HG03378 (cell line): ENCODE measurements at regions not wholly inside any gene's neighbourhood (a gene's known extent, or its start where the extent isn't known, plus 50 kb on each side); places are given as distances from the start of the nearest gene placed in this dataset.

Experiments
- ATAC-seq: cut with Tn5 transposase; IDR thresholded peaks from one replicate; pipeline ENCODE4 v1.9.1; 2021; ENCODE audit warnings: mild to moderate bottlenecking, moderate library complexity; ENCODE audit not compliant: unreplicated experiment

DNA sequence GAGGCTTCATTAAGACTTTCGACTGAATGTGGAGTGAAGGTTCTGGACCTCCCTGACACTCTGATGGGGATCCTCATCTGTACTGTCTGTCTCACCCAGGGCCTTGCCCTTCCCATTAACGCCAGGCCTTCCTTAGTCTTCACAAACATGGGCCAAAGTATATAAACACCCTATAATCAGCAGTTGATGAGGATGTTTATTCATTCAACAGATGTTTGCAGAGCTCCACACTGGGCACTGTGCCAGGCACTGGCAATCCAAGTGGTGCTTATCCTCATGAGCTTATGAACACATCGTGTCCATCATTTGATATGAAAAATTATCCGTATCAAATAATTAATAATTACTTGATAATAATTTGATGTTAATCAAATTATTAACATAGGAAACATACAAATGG, 454.4 kb downstream of the FUT8 start:
- no peak for ATAC-seq

- no peak for ATAC-seq
Observed at GRCh38 chr14:65867333-65867732, 454.8 kb downstream of the FUT8 start.

DNA sequence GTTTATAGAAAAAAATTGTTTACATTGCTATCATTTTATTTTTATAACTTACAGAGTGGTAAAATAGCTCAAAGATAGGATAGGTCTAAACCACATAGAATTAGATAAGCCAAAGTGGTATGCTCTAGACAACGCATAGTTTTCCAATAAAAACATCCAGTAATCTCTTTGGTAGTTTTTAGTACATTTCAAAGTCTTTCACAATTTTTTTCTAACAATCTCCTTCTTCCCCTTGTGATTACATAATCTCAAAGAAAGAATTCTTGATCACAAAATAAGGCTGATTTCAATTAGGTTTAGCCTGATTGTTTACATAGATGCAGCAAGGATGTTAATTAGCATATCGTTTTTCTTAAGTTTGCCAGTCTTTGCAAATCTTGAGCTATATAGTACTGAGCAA, 460.0 kb downstream of the FUT8 start:
- no peak for ATAC-seq

- ATAC-seq: no peak
Observed at GRCh38 chr14:65877166-65877565, 464.6 kb downstream of the FUT8 start.

- ATAC-seq: no peak
Observed at GRCh38 chr14:65877624-65878023, 465.1 kb downstream of the FUT8 start.

DNA sequence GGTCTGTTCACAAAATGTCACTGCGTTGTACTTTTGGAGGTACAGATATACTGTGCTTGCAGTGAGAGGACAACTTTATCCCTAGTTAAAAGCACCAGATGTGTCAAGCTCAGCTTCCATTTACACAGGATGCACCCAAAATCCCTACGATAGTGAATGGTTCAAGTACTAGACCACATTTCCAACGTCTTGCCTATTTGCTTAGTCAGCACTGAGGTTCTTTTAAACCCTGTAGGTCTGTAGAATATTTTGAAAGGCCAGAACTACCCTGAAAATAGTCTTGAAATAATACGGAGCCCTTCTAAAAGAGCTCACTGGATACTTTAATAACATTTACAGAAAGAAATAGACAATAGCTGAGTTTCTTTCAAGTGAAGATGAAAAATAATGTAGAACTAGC, 466.1 kb downstream of the FUT8 start:
- ATAC-seq: no peak

DNA sequence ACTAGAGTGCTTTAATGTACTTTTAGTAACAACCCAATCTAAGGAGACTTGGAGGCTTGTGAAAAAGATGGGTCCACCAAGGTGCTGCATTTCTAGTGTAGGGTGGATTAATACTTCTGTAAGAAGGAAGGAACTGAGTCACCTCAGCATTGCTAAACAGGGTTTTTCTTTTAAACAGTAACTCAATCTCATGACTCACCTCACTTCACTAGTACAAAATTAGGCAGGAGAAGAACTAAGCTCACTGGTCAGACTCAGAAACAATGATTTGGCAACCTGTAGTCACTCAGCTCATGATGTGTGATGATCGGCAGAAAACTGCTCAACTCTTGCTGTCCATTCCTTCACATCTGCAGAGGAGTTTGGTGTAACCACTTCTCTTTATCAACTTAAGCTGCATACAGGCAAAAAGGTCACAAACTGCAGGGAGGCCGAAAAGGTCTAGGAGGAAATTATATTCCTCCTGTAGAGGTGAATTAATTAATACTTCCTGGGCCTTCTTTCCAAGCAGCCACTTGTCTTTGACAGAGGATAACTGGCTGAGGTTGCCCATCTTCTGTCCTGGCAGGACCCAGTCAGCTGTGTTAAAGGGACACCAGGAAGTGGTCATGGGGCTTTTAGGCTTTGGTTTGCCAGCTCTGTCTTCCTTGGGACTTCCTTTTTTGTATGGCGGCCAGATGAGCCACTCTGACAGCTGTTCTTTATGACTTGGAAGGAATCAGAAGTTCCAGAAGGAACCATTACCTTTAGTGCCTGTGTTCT, 466.9 kb downstream of the FUT8 start:
- ATAC-seq: peak; percentile 58

GRCh38 chr14:65880507-65880906, 468.0 kb downstream of the FUT8 start:
- ATAC-seq: no peak

DNA sequence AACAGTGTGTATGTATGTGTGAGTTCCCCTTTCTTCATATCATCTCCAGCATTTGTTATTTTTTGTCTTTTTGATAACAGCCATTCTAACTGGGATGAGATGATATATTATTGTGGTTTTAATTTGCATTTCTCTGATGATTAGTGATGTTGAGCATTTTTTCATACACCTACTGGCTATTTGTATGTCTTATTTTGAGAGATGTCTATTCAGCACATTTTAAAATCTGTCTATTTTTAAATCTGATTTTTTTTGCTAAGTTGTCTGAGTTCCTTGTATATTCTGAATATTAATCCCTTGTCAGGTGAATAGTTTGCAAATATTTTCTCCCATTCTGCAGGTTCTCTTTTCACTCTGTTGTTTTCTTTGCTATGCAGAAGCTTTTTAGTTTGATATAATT, 469.1 kb downstream of the FUT8 start:
- no peak for ATAC-seq

DNA sequence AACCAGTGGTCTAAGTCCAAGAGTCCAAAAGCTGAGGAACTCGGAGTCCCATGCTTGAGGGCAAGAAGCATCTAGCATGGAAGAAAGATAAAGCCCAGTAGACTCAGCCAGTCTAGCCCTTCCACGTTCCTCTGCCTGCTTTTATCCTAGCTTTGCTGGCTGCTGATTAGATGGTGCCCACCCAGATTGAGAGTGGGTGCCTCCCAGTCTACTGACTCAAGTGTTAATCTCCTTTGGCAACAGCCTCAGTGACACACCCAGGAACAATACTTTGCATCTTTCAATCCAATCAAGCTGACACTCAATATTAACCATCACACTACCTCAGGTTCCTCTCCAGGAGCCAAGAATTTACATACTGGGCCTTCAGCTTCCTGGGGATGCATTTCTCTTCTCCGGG, 476.1 kb downstream of the FUT8 start:
- ATAC-seq: no peak

DNA sequence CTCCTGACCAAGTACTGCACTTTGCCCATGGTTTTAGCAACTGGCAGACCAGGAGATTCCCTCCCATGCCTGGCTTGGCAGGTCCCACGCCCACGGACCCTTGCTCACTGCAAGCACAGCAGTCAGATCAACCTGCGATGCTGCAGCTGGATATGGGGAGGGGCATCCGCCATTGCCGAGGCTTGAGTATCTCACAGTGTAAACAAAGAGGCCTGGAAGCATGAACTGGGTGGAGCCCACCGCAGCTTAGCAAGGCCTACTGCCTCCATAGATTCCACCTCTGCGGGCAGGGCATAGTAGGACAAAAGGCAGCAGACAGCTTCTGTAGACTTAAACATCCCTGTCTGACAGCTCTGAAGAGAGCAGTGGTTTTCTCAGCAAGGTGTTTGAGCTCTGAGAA, 479.8 kb downstream of the FUT8 start:
- ATAC-seq: no peak

DNA sequence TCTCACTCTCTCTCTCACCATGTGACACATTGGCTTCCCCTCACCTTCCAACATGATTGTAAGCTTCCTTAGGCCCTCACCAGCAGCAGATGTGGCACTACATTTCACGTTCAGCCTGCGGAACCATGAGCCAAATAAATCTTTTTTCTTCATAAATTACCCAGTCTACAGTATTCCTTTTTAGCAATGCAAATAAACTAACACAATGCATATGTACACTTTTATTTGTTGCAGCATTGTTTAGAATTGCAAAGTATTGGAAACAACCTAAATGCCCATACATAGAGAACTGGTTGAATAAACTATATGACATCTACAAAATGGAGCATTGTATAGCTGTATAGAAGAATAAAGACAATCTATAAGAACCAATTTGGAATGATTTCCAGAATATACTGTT, 487.6 kb downstream of the FUT8 start:
- no peak for ATAC-seq

- ATAC-seq: no peak
Observed at GRCh38 chr14:65901595-65901994, 489.1 kb downstream of the FUT8 start.

DNA sequence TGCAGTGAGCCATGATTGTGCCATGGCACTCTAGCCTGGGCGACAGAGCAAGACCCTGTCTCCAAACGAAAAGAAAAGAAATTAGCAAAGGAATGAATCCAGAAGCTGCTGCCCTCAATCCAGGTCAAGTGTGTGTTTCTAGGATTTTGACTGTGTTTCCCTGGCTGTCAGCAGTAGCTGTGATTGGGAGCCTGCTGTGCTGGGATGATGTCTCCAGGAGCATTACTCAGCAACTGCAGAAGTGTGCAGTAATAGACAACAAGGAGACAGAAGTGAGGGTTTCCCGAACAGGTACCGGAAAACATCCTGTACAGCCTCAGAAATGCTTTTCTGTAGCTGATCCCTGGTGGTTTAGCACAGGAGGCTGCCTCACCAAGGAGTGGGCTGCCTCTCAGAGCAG, 492.5 kb downstream of the FUT8 start:
- ATAC-seq: no peak

DNA sequence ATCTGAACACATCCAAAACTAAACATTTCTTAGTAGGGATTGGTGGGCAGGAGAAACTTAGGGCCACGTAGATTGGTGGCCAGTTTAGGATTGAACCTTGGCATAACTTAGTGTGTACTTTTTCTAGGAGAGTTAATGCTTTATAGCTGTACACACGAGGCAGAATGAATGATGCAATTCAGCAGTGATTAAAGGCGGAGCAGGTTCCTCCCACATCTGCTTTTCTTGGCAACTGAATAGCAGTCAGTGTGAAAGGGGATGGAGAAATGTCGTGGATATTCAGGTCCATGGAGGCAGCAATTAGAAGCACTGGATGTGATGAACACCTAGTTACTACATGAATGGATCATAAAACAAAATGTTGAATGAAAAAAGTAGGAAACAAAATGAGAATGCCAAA, 493.8 kb downstream of the FUT8 start:
- ATAC-seq: no peak

DNA sequence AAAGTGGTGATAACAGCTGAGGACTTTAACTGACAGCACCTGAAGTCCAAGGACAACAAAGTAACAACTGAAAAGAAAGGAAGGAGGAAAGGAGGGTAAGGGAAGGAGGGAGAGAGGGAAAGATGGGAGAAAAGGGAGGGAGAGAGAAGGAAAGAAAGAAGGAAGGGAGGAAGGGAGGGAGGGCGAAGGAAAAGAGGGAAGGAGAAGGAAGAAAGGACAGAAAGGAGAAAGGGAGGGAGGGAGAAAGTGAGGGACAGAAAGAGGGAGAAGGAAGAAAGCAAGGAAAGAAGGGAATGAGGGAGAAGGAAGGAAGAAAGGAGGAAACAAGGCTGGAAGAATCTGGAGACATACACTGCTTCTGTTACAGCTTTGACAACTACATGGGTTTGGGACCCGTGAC, 494.4 kb downstream of the FUT8 start:
- ATAC-seq: no peak

- no peak for ATAC-seq
Observed at GRCh38 chr14:65910108-65910786, 497.7 kb downstream of the FUT8 start.

DNA sequence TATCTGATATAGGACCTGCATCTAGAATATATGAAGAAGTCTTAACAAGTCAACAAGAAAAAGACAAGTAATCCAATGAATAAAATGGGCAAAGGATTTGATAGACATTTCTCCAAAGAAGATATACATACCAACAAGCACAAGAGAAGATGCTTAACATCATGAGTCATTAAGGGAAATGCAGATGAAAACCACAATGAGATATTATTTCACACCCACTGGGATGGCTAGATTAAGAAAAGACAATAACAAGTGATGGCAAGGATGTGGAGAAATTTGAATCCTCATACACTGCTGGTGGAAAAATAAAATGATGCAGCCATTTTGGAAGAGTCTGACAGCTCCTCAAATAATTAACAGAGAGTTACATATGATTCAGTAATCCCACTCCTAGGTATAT, 502.6 kb downstream of the FUT8 start:
- ATAC-seq: no peak

DNA sequence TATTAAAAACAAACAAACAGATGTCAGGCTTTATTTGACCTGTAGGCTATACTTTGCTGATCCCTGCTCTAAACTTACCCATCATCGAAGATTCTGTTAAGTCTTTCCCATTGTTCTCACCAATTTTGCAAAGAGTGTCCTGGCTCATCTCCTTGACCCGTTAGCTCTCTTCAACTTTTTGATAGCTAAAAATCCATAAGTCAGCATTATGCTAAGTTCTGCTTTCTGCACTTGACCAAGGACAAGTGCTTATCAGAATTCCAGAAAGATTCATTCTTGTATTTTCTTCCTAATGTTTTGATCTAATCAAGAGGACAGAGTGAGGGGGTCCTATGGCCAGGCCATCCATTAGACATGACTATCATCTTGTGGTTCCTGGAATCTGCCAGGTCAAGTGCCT, 503.5 kb downstream of the FUT8 start:
- no peak for ATAC-seq

DNA sequence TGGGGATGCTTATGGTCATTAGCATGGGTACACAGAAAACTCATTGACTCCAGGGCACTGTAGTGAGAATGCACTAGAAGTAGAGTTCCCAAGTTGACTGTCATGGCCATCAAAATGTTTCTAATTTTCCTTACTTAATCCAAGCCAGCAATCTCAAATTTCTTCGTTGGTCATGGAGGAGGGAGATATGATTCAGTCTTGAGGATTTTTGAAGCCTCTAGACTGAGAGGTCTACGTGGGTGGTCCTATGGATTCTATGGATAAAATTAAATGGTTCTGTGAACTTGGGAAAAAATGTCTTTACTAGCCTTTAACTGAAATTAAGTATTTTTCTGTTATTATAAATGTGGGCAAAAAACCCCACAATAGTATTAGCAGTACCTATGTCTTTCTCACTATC, 508.5 kb downstream of the FUT8 start:
- no peak for ATAC-seq

DNA sequence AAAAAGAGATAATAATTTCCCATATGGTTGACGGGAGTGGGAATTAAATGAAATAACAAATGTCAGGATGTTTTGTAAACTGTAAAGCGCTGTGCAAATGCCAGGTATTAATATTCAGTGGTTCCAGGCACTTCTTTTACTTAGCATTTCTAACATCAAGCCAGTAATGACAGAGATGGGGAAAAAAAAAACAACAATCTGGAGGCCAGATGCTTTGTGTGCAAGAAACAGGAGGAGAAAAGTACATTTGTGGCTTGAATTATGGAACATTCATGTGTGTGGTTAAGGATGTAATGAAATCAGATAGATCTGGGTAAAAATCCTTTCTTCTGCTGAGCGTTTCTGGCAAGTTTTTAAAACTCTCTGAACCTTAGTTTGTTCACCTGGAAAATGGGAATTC, 509.6 kb downstream of the FUT8 start:
- no peak for ATAC-seq

DNA sequence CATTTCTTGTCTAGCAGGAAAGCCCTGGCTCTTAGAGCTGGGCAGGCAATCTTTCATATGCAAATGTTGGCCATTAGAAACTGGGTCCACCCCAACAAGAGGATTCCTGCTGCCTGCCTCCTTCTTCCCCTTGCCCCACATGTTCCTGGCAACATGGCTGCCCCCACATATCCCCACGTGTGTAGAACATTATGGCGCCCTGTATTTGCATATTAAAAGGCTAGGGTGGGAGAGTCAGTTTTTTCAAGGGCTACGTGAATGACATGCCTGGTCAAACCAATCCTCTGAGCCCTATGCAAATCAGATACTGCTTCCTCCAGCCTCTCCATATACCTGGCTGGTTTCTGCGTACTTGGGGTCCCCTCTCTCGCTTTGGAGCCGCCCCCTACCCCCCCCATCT, 514.0 kb downstream of the FUT8 start:
- ATAC-seq: no peak
